NCI-H2196 treated with DMSO at 0.1 percent for 48 hours (cell line): ENCODE measurements at regions not wholly inside any gene's neighbourhood (a gene's known extent, or its start where the extent isn't known, plus 50 kb on each side); places are given as distances from the start of the nearest gene placed in this dataset.

Experiments
- DNase-seq: peaks from one replicate; lab custom pipeline; 2025; ENCODE audit not compliant: unreplicated experiment; lab: John Stamatoyannopoulos, UW

DNA sequence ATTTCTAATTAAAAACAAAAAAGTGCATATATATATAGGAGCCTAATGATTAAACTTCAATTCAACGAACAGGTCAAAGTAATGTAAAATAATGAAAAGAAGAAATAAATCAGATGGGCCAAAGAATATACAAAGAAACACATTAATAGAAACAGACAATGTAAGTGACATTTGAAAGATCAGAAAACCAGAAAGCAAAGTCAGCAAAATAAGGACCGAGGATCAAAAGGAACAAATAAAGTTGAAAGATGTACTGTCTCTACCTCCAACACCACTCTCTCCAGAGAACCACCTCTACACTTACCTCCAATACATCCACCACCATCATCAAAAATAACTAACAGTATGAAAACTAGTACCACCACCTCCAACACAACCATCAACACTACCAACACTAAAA lies 1226.3 kb upstream of the NCAM2 start:
- DNase-seq = no peak

GRCh38 chr21:19776076-19776475 lies 1222.1 kb upstream of the NCAM2 start:
- no peak for DNase-seq

DNA sequence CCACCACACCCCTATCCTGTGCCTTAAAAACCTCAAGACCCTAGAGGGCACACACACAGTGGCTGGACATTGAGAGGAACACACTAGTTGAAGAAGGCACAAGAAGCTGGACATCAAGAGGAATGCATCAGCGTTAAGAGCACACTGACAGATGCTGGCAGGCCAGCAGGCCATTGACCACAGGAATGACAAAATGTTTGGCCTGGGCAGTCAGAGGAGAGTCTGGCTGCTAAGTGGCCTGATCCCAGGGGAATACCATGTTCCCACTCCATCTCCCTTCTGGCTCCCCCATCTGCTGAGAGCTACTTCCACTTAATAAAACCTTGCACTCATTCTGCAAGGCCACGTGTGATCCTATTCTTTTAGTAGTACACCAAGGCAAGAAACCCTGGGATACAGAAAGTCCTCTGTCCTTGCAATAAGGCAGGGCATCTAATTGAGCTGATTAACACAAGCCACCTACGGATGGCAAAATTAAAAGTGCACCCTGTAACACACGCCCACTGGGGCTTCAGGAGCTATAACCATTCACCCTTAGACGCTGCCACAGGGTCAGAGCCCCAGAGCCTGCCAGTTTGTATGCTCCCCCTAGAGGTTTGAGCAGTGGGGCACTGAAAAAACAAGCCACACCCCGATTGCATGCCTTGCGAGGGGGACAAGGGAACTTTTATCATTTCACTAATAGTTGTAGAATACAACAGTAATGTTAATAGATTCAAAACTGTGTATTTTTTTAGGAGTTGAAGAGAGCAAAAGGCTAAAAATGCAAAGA lies 1216.1 kb upstream of the NCAM2 start:
- no peak for DNase-seq

- no peak for DNase-seq
Measured at GRCh38 chr21:19785941-19786340, 1212.3 kb upstream of the NCAM2 start.

GRCh38 chr21:19792004-19792403 lies 1206.2 kb upstream of the NCAM2 start:
- DNase-seq = no peak

DNA sequence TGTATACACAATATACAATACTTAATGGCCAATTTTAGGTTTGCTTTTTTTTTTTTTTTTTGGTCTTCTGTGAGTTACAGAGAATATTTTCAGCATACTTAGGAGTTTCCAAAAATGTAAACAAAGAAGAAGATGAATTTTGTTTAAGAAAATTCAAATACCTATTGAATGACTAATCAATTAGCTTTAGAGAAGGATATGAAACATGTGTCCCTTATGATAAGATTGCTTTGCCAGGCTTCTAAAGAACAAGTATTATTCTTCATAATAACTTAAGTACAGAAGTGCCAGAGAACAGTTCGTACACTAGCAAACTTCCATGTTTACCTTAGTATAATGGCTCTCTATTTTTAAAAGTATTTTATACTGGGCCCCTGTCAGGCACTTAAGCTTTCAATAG lies 1191.0 kb upstream of the NCAM2 start:
- DNase-seq = no peak

- no peak for DNase-seq
Measured at GRCh38 chr21:19810779-19811178, 1187.4 kb upstream of the NCAM2 start.

GRCh38 chr21:19830446-19830845 lies 1167.8 kb upstream of the NCAM2 start:
- DNase-seq = no peak

DNA sequence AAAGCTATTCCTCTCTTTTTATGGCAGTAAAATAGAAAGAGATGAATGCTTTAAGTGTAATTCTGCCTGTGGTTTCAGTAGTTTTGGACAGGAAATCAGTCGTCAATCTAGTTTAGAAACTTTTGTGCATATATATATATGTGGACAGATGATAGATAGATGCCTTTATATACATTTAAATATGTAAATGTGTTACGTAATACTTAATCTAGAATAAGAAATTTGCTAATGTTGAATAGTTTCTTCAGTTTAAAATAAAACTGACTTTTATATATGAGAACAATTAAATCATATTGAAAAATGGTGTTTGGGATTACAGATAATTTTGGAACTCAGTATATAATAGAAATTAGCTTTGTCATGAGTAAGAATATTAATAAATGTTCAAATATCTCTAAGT lies 1165.7 kb upstream of the NCAM2 start:
- no peak for DNase-seq

DNA sequence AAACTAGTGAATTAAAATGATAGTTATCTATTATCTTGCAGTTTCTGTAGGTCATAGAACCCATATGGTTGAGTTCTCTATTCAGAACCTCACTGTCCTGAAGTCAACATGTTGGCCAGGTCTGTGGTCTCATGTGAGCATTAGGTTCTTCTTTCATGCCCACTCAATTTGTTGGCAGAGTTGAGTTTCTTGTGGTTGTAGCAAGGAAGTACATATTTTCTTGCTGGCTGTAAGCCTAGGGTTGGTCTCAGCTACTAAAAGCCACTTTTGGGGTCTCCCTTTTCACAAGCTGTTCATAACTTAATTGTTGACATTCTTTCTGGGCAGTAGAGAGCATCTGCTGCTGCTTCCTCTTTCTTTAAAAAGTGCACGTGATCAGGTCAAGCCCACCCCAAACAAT lies 1165.1 kb upstream of the NCAM2 start:
- no peak for DNase-seq

- no peak for DNase-seq
Measured at GRCh38 chr21:19842601-19843000, 1155.6 kb upstream of the NCAM2 start.

DNA sequence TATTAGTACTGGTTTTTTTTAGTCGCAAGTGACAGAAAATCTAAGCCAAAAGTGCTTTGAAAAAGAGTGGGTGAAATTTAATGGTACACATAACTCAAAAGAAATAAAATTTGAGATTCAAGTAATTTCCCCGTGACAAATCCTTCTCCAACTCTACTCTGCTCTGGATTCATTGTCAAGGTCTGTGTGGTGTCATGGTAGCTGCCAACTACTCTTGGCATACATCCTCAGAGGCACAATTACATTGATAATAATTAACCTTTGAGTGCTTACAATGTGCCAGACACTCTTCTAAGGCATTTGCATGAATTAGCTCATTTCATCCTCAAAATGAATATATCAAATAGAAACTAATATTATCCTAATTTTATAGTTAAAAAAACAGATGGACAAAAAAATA lies 1153.9 kb upstream of the NCAM2 start:
- DNase-seq = no peak

DNA sequence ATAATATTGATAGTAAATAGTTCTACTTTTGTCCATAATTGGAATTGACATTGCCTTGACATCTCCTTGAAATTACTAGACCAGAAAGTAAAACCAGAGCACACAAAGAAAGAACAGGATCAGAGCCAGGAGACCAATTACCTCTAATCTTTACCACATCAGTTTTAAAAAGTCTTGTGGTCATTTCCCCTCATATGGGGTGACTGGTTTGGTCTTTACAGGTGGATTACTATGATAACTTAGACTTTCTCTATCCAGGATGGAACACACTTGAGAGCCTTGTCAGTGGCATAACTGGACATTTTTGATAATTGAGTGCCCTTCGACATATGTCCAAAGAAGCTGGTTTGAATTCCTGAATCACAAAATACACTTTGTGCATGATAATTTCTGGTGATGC lies 1148.1 kb upstream of the NCAM2 start:
- DNase-seq = no peak

DNA sequence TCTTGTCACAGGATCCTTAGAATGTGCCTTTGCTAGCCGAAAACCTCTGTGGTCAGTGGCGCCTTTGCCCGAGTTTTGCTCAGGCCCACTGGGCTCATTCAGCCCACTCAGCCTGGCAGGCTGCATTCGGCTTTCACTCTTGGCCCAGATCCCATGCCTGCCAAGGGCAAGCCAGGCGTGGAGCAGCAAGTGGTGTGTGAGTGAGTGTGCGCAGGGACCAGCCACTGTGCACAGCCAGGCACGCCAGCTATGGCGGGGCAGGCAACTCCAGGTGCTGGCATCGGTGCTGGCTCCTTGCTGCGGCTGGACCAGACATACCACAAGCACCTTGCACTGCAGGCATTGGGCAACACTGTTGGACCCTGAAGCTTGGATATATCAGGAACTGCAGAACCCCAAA lies 1145.1 kb upstream of the NCAM2 start:
- DNase-seq = no peak

DNA sequence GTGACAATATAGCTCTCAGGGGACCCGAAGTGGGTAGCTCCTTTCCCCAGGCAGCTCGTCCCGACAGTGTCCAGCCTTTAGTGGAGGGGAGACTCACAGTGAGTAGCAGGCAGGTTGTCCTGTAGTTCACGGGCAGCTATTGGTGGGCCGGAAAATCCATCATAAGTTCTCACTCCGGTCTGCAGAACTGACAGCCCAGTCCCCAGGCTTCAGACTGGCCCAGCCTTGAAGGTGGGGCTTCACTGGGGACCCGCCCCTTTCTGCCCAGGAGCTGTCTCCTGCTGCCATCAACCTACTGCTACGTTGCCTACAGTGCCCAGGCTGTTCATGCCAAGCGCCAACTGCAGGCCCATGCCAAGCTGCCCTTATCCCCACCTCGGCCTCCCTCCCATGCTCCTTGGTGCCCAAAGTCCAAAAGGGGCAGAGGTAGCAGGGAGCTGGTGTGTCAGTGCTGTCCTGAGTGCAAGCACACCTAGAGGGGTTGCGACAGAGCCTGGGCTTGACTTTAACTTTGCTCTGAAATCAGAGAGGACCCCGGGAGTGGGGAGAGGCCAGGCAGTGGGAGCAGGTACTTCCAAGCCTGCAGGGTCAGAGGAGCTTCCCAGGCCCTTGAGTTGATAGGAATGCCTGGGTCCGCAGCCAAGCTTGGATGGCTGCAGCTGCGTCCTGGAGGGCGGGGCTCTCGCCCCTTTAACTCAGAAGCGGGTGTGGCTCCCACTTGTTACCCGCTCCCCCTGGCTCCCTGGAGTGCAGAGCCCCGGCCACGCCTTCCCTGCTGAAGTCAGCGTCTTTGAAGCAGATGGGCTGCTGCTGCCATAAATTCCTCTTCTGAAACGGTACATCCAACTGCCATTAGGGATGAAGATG lies 1144.3 kb upstream of the NCAM2 start:
- no peak for DNase-seq

GRCh38 chr21:19855522-19855921 lies 1142.7 kb upstream of the NCAM2 start:
- DNase-seq = no peak

DNA sequence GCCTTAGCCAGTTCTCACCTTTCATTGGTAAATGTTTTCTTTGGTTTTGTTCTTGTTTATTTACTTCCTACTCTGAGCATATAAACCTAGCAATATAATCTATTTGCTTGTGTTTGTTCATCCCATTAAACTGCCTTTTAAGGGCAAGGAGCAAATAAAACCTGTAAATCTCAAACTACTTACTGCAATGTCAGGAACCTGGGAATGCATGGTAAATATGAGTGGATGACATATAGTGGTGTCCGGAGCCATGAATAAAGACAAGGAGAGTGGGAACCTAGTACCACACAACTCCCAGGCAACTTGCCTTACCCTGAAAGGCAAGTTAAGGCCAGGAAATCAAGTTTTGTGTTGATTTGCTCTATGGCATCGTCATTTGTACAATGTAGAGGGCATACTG lies 1133.7 kb upstream of the NCAM2 start:
- DNase-seq = no peak

GRCh38 chr21:19870682-19871081 lies 1127.5 kb upstream of the NCAM2 start:
- no peak for DNase-seq

DNA sequence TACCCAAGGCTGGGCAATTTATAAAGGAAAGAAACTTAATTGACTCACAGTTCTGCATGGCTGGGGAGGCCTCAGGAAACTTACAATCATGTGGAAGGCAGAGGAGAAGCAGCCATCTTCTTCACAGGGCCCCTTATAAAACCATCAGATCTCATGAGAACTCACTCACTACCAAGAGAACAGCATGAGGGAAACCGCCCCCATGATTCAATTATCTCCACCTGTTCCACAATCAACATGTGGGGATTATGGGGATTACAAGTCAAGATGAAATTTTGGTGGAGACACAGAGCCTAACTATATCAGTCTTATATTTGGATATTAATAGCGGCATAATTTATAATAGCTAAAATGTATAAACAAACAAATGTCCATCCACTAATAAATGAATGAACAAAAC lies 1123.7 kb upstream of the NCAM2 start:
- DNase-seq = no peak

DNA sequence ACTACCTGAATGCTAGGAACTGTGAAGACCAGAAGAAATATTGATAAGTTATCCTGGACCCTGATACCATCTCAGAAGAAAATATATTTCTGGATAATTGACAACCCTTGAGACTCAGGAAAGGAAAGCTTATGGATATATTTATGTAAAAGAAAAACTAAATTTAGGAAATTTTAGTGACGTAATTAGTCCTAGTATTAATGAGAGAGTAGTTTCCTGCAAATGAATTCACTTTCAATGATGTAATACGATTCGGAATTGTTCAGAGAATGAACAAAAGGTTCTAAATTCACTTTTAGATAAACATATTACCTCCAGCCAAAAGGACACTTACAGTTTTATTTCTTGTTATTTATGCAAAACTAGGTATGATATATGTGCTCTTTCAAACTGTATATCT lies 1120.1 kb upstream of the NCAM2 start:
- DNase-seq = no peak

DNA sequence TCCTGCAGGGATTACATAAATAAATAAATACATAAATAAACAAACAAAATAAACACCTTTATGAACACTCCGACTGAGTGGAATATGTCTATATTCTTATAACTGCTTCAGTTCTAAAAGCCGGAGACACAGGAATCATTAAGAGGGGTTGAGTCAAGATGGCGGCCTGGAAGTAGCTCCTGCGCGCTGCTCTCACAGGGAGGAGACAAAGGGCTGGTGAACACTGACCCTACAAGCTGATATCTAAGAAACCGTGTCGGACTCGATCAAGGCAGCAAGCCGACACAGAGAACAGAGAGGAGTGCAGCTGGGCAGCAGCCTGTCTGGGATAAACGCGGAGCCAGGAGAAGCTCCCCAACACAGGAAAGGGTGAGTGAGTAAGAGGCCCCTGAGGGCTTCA lies 1098.6 kb upstream of the NCAM2 start:
- no peak for DNase-seq

DNA sequence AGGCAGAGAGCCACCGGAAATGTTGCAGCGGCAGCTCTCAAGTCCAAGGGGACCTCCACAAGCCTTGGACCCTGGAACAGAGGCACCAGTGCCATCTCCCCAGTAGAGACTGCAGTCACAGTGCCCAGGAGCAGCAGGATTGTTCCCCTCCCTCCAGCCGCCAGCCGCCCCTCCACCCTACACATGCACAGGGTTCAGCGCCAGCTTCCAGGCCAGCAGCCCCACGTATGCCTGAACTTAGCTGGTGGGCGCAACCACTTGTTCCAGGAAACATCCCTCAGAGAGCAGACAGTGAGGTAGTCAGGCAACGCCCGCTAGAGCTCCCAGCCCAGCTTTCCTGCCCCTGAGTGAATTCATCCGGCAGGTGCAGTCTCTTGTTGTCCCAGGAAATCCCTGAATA lies 1098.1 kb upstream of the NCAM2 start:
- DNase-seq = no peak
